ENCODE measurements at regions not wholly inside any gene's neighbourhood (a gene's known extent, or its start where the extent isn't known, plus 50 kb on each side); places are given as distances from the start of the nearest gene placed in this dataset.
"Not testable (repeated sequence)": the region's sequence is repeated elsewhere in the genome, so short reads cannot be mapped to it uniquely, and the experiment has no call there.

GRCh38 chr6:67431076-67431475, 1204.0 kb upstream of the ADGRB3 start:
- Mint-ChIP-seq H3K27ac (no peak overlapping the region), H3K4me1 (no peaks in the 10 kb centered on the region), H3K27me3 (ENCODE audit: low read depth) (no peaks in the 10 kb centered on the region), H3K36me3 (ENCODE audit: low read depth) (no peaks in the 10 kb centered on the region), H3K4me3 (no peak overlapping the region), H3K9me3 (peaks cover 3% of the 10 kb centered on the region)
- no peak for TF ChIP-seq CTCF (IDR thresholded peaks at IDR 0.05; ENCODE audit: unreplicated experiment in 3 of 3)

GRCh38 chr6:67426686-67427085, 1208.4 kb upstream of the ADGRB3 start:
- H3K9me3 Mint-ChIP-seq, result peaks cover 11% of the 10 kb centered on the region
- H3K4me3 Mint-ChIP-seq; H3K27me3 Mint-ChIP-seq (ENCODE audit: low read depth); H3K4me1 Mint-ChIP-seq; H3K27ac Mint-ChIP-seq; H3K36me3 Mint-ChIP-seq (ENCODE audit: low read depth): not testable (repeated sequence)

GRCh38 chr6:67412035-67412434, 1223.0 kb upstream of the ADGRB3 start:
- no peaks in the 10 kb centered on the region for H3K36me3 Mint-ChIP-seq (ENCODE audit: low read depth)
- H3K27me3 Mint-ChIP-seq (ENCODE audit: low read depth), result no peaks in the 10 kb centered on the region
- H3K4me1 Mint-ChIP-seq, result no peaks in the 10 kb centered on the region
- H3K9me3 Mint-ChIP-seq, result no peaks in the 10 kb centered on the region
- no peak overlapping the region for H3K4me3 Mint-ChIP-seq
- no peak for TF ChIP-seq CTCF (IDR thresholded peaks at IDR 0.05; ENCODE audit: unreplicated experiment in 3 of 3)
- no peak overlapping the region for H3K27ac Mint-ChIP-seq

- H3K27me3 Mint-ChIP-seq (ENCODE audit: low read depth), result no peaks in the 10 kb centered on the region
- H3K27ac Mint-ChIP-seq, result no peak overlapping the region
- no peak for TF ChIP-seq CTCF (IDR thresholded peaks at IDR 0.05; ENCODE audit: unreplicated experiment in 3 of 3)
- no peaks in the 10 kb centered on the region for H3K4me1 Mint-ChIP-seq
- no peaks in the 10 kb centered on the region for H3K36me3 Mint-ChIP-seq (ENCODE audit: low read depth)
- no peaks in the 10 kb centered on the region for H3K9me3 Mint-ChIP-seq
- H3K4me3 Mint-ChIP-seq, result no peak overlapping the region
These were observed 1224.0 kb upstream of the ADGRB3 start for GRCh38 chr6:67411036-67411435.

- no peak for TF ChIP-seq CTCF (IDR thresholded peaks at IDR 0.05; ENCODE audit: unreplicated experiment in 3 of 3)
- H3K36me3 Mint-ChIP-seq (ENCODE audit: low read depth), result no peaks in the 10 kb centered on the region
- H3K4me1 Mint-ChIP-seq, result no peaks in the 10 kb centered on the region
- no peak overlapping the region for H3K27ac Mint-ChIP-seq
- H3K9me3 Mint-ChIP-seq, result peaks cover 5% of the 10 kb centered on the region
- no peaks in the 10 kb centered on the region for H3K27me3 Mint-ChIP-seq (ENCODE audit: low read depth)
- H3K4me3 Mint-ChIP-seq, result no peak overlapping the region
These were observed 1240.8 kb upstream of the ADGRB3 start for GRCh38 chr6:67394254-67394653.

GRCh38 chr6:67393356-67393755, 1241.7 kb upstream of the ADGRB3 start:
- no peak for TF ChIP-seq CTCF (IDR thresholded peaks at IDR 0.05; ENCODE audit: unreplicated experiment in 3 of 3)
- Mint-ChIP-seq H3K9me3 (peaks cover 5% of the 10 kb centered on the region), H3K36me3 (ENCODE audit: low read depth) (no peaks in the 10 kb centered on the region), H3K27me3 (ENCODE audit: low read depth) (no peaks in the 10 kb centered on the region), H3K4me1 (no peaks in the 10 kb centered on the region), H3K4me3 (no peak overlapping the region), H3K27ac (no peak overlapping the region)

Measured in nephron (organoid).